ENCODE measurements at regions not wholly inside any gene's neighbourhood (a gene's known extent, or its start where the extent isn't known, plus 50 kb on each side); places are given as distances from the start of the nearest gene placed in this dataset.
"Not testable (repeated sequence)": the region's sequence is repeated elsewhere in the genome, so short reads cannot be mapped to it uniquely, and the experiment has no call there.

DNA sequence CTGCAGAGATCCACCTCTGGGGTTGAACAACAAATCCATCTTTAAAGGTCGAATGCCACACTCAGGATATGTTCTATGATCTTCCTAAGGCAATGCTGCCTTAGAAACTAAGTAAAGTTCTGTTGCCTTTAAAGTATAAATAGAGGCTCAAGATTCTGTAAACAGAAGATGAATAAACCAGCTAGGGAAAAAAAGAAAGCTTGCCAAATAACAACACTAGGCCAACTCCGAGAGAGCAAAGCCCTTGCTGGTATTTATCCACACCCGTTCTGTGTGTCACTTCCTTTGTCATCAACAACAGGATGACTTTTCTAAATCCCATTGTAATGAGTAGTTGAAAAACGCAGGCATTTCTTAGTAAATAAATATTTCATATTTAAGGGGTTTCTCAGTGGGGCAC is 330.0 kb upstream of the GLI3 start:
- TF ChIP-seq, protein P1, sequence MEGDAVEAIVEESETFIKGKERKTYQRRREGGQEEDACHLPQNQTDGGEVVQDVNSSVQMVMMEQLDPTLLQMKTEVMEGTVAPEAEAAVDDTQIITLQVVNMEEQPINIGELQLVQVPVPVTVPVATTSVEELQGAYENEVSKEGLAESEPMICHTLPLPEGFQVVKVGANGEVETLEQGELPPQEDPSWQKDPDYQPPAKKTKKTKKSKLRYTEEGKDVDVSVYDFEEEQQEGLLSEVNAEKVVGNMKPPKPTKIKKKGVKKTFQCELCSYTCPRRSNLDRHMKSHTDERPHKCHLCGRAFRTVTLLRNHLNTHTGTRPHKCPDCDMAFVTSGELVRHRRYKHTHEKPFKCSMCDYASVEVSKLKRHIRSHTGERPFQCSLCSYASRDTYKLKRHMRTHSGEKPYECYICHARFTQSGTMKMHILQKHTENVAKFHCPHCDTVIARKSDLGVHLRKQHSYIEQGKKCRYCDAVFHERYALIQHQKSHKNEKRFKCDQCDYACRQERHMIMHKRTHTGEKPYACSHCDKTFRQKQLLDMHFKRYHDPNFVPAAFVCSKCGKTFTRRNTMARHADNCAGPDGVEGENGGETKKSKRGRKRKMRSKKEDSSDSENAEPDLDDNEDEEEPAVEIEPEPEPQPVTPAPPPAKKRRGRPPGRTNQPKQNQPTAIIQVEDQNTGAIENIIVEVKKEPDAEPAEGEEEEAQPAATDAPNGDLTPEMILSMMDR (IDR thresholded peaks at IDR 0.05; ENCODE audit: insufficient read depth, low read length, poor library complexity, severe bottlenecking) = no peak
- no peaks in the 10 kb centered on the region for H3K27me3 ChIP-seq (ENCODE audit: control insufficient read depth, insufficient read depth, low read length)
- no peak overlapping the region for H3K4me3 ChIP-seq (ENCODE audit: low read depth, low read length)
- no peak for DNase-seq (ENCODE audit: low read depth)
- no peaks in the 10 kb centered on the region for H3K36me3 ChIP-seq (ENCODE audit: control insufficient read depth, insufficient read depth, low read length)

- no peak overlapping the region for H3K4me3 ChIP-seq (ENCODE audit: low read depth, low read length)
- H3K36me3 ChIP-seq (ENCODE audit: control insufficient read depth, insufficient read depth, low read length) = no peaks in the 10 kb centered on the region
- no peak for DNase-seq (ENCODE audit: low read depth)
- H3K27me3 ChIP-seq (ENCODE audit: control insufficient read depth, insufficient read depth, low read length) = no peaks in the 10 kb centered on the region
- TF ChIP-seq, protein P1 (IDR thresholded peaks at IDR 0.05; ENCODE audit: insufficient read depth, low read length, poor library complexity, severe bottlenecking) = no peak
Observed at GRCh38 chr7:42561797-42562196, 324.8 kb upstream of the GLI3 start.

- Histone ChIP-seq H3K4me3 (ENCODE audit: low read depth, low read length) (no peak overlapping the region), H3K36me3 (ENCODE audit: control insufficient read depth, insufficient read depth, low read length) (no peaks in the 10 kb centered on the region), H3K27me3 (ENCODE audit: control insufficient read depth, insufficient read depth, low read length) (no peaks in the 10 kb centered on the region)
- no peak for DNase-seq (ENCODE audit: low read depth)
- TF ChIP-seq, protein P1 (IDR thresholded peaks at IDR 0.05; ENCODE audit: insufficient read depth, low read length, poor library complexity, severe bottlenecking) = no peak
Observed at GRCh38 chr7:42560866-42561265, 323.9 kb upstream of the GLI3 start.

GRCh38 chr7:42554932-42555331 is 317.9 kb upstream of the GLI3 start:
- not testable (repeated sequence) for H3K27me3 ChIP-seq (ENCODE audit: control insufficient read depth, insufficient read depth, low read length); H3K36me3 ChIP-seq (ENCODE audit: control insufficient read depth, insufficient read depth, low read length); DNase-seq (ENCODE audit: low read depth); H3K4me3 ChIP-seq (ENCODE audit: low read depth, low read length)

GRCh38 chr7:42552227-42552626 is 315.2 kb upstream of the GLI3 start:
- TF ChIP-seq, protein P1 (IDR thresholded peaks at IDR 0.05; ENCODE audit: insufficient read depth, low read length, poor library complexity, severe bottlenecking) = no peak
- no peak for DNase-seq (ENCODE audit: low read depth)

GRCh38 chr7:42550706-42551470 is 313.9 kb upstream of the GLI3 start:
- no peaks in the 10 kb centered on the region for H3K27me3 ChIP-seq (ENCODE audit: control insufficient read depth, insufficient read depth, low read length)
- no peak for DNase-seq (ENCODE audit: low read depth)
- TF ChIP-seq, protein P1 (IDR thresholded peaks at IDR 0.05; ENCODE audit: insufficient read depth, low read length, poor library complexity, severe bottlenecking) = no peak
- H3K36me3 ChIP-seq (ENCODE audit: control insufficient read depth, insufficient read depth, low read length) = no peaks in the 10 kb centered on the region
- no peak overlapping the region for H3K4me3 ChIP-seq (ENCODE audit: low read depth, low read length)

More at GRCh38 chr7:42552227-42552626, 315.2 kb upstream of the GLI3 start:
- H3K36me3 ChIP-seq (ENCODE audit: control insufficient read depth, insufficient read depth, low read length) = no peaks in the 10 kb centered on the region
- no peaks in the 10 kb centered on the region for H3K27me3 ChIP-seq (ENCODE audit: control insufficient read depth, insufficient read depth, low read length)
- H3K4me3 ChIP-seq (ENCODE audit: low read depth, low read length) = no peak overlapping the region

All from kidney epithelial cell (primary cell).